ENCODE measurements at regions not wholly inside any gene's neighbourhood (a gene's known extent, or its start where the extent isn't known, plus 50 kb on each side); places are given as distances from the start of the nearest gene placed in this dataset.
A peak's percentile ranks its signal among the peaks of the same experiment; 100 is the strongest.

DNA sequence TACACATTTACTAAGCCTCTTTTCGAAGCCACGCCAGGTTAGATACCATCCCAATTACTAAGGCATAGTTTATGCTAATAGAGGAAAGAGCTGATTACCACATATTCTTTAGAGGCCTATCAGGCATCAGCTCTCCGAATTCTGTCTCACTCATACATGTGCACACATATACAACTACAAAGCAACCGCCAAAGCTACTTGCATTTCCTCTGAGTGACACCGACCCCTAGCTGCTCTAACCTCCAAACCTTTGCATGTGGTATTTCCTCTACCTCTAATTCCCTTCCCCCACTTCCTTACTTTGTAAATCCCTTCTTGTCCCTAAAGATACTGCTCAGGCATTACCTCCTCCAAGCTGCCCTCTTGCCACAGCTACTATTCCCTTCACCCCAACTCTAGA, 107.2 kb downstream of the DUSP6 start:
- whole genome bisulfite sequencing, 2 donors (ENCODE audit: low coverage in 1 of 2): 61 to 67% methylated on average over 5 of the region's 5 CpGs
- peak overlapping the region in 3 of 4 donors; percentile 38 to 55 (median 49) for H3K27ac ChIP-seq
- no peak overlapping the region for H3K4me3 ChIP-seq
- peak; percentile 51 for ATAC-seq
- TF ChIP-seq POLR2AphosphoS5 (IDR thresholded peaks at IDR 0.05) (no peak), EP300 (IDR thresholded peaks at IDR 0.05) (no peak), POLR2A (IDR thresholded peaks at IDR 0.05) (no peak)
- TF ChIP-seq, protein P1, sequence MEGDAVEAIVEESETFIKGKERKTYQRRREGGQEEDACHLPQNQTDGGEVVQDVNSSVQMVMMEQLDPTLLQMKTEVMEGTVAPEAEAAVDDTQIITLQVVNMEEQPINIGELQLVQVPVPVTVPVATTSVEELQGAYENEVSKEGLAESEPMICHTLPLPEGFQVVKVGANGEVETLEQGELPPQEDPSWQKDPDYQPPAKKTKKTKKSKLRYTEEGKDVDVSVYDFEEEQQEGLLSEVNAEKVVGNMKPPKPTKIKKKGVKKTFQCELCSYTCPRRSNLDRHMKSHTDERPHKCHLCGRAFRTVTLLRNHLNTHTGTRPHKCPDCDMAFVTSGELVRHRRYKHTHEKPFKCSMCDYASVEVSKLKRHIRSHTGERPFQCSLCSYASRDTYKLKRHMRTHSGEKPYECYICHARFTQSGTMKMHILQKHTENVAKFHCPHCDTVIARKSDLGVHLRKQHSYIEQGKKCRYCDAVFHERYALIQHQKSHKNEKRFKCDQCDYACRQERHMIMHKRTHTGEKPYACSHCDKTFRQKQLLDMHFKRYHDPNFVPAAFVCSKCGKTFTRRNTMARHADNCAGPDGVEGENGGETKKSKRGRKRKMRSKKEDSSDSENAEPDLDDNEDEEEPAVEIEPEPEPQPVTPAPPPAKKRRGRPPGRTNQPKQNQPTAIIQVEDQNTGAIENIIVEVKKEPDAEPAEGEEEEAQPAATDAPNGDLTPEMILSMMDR (IDR thresholded peaks at IDR 0.05): no peak
- H3K36me3 ChIP-seq: no peaks in the 10 kb centered on the region
- no peaks in the 10 kb centered on the region for H3K9me3 ChIP-seq
- H3K4me1 ChIP-seq: peaks cover 13 to 18% (median 14%) of the 10 kb centered on the region in 3 donors
- H3K27me3 ChIP-seq: no peaks in the 10 kb centered on the region

- Histone ChIP-seq H3K36me3 (no peaks in the 10 kb centered on the region), H3K9me3 (no peaks in the 10 kb centered on the region), H3K27ac (peak overlapping the region in 3 of 4 donors; percentile 38 to 55 (median 49)), H3K4me3 (no peak overlapping the region), H3K27me3 (no peaks in the 10 kb centered on the region), H3K4me1 (peaks cover 13 to 20% (median 14%) of the 10 kb centered on the region in 3 donors)
- ATAC-seq: peak; percentile 89
- 11 to 21% methylated on average over 2 to 3 of the region's 3 CpGs for WGBS, 2 donors (ENCODE audit: low coverage in 1 of 2)
- TF ChIP-seq POLR2A (IDR thresholded peaks at IDR 0.05) (no peak), EP300 (IDR thresholded peaks at IDR 0.05) (no peak), POLR2AphosphoS5 (IDR thresholded peaks at IDR 0.05) (no peak)
- TF ChIP-seq, protein P1 (IDR thresholded peaks at IDR 0.05): no peak
Observed at GRCh38 chr12:89244536-89244935, 107.8 kb downstream of the DUSP6 start.

DNA sequence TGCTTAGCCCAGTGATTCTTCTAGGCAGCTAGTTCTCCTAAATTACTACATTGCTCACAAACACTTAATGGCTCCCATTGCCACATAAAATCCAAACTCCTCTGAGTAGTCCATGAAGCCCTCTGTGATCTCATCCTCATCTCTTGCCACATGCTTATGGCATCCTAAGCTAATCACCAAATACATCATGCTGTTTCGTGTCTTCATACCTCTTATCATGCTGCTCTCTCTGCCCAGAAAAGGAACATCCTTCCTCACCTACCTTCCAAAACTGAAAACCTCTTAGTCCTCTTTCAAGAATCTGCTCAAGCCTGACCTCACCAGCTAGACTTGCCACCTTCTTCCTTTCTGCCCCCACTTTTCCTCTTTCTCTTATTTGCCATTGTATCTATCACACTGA, 108.5 kb downstream of the DUSP6 start:
- no peaks in the 10 kb centered on the region for H3K9me3 ChIP-seq
- H3K36me3 ChIP-seq: no peaks in the 10 kb centered on the region
- peak overlapping the region in 1 of 4 donors; percentile 55 for H3K27ac ChIP-seq
- no peak overlapping the region for H3K4me3 ChIP-seq
- no peaks in the 10 kb centered on the region for H3K27me3 ChIP-seq
- peaks cover 13 to 27% (median 14%) of the 10 kb centered on the region in 3 donors for H3K4me1 ChIP-seq
- no peak for TF ChIP-seq EP300 (IDR thresholded peaks at IDR 0.05)
- no peak for TF ChIP-seq POLR2AphosphoS5 (IDR thresholded peaks at IDR 0.05)
- TF ChIP-seq, protein P1 (IDR thresholded peaks at IDR 0.05): no peak
- no peak for TF ChIP-seq POLR2A (IDR thresholded peaks at IDR 0.05)
- WGBS, 2 donors (ENCODE audit: low coverage in 1 of 2): 88 to 100% methylated on average over 1 of the region's 1 CpG
- no peak for ATAC-seq

- Histone ChIP-seq H3K4me1 (peaks cover 6 to 26% (median 8%) of the 10 kb centered on the region in 3 donors), H3K27ac (peak overlapping the region in 3 of 4 donors; percentile 46 to 67 (median 61)), H3K4me3 (no peak overlapping the region), H3K9me3 (no peaks in the 10 kb centered on the region), H3K27me3 (no peaks in the 10 kb centered on the region), H3K36me3 (no peaks in the 10 kb centered on the region)
- no peak for ATAC-seq
- WGBS, 2 donors (ENCODE audit: low coverage in 1 of 2): 86 to 94% methylated on average over 1 to 2 of the region's 2 CpGs
- TF ChIP-seq EP300 (IDR thresholded peaks at IDR 0.05) (no peak), POLR2A (IDR thresholded peaks at IDR 0.05) (no peak), POLR2AphosphoS5 (IDR thresholded peaks at IDR 0.05) (no peak)
- TF ChIP-seq, protein P1 (IDR thresholded peaks at IDR 0.05): no peak
Observed at GRCh38 chr12:89239534-89239933, 112.8 kb downstream of the DUSP6 start.

- Histone ChIP-seq H3K27ac (peak overlapping the region; percentile 46 to 67 (median 60)), H3K4me3 (no peak overlapping the region), H3K4me1 (peaks cover 0 to 18% (median 3%) of the 10 kb centered on the region in 3 donors), H3K36me3 (no peaks in the 10 kb centered on the region), H3K27me3 (no peaks in the 10 kb centered on the region), H3K9me3 (no peaks in the 10 kb centered on the region)
- 23 to 37% methylated on average over 2 of the region's 2 CpGs for WGBS, 2 donors (ENCODE audit: low coverage in 1 of 2)
- no peak for TF ChIP-seq EP300 (IDR thresholded peaks at IDR 0.05)
- peak; percentile 22 for TF ChIP-seq POLR2AphosphoS5 (IDR thresholded peaks at IDR 0.05)
- ATAC-seq: peak; percentile 74
Observed at GRCh38 chr12:89238593-89238992, 113.7 kb downstream of the DUSP6 start.

All from gastroesophageal sphincter (tissue), 4 donors.